ENCODE measurements at regions not wholly inside any gene's neighbourhood (a gene's known extent, or its start where the extent isn't known, plus 50 kb on each side); places are given as distances from the start of the nearest gene placed in this dataset.

DNA sequence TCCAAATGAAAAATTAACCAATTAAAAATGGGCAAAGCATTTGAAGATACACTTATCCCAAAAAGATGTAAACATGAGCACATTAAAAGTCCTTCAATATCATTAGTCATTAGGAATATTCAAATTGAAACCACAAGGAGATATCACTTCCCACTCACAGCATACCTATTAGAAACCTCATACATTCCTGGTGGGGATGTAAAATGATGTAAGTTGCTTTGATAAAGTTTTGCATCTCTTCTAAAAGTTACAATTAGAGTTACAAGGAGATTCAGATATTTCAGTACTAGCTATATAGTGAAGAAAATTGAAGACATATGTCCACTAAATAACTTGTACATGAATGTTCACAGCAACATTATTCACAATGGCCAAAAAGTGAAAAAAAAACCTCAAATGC is 1109.3 kb upstream of the LCORL start:
- intact Hi-C loops (cut with DNase I; ENCODE audit: low total_unique reads) = no loop called here
- DNase-seq = no peak
- no peak overlapping the region for H3K4me3 ChIP-seq
- H3K9me3 ChIP-seq = no peaks in the 10 kb centered on the region
- H3K27me3 ChIP-seq = no peaks in the 10 kb centered on the region
- no peak for TF ChIP-seq EP300 (IDR thresholded peaks at IDR 0.05)
- no peak for TF ChIP-seq POLR2A (IDR thresholded peaks at IDR 0.05)
- TF ChIP-seq, protein P1, sequence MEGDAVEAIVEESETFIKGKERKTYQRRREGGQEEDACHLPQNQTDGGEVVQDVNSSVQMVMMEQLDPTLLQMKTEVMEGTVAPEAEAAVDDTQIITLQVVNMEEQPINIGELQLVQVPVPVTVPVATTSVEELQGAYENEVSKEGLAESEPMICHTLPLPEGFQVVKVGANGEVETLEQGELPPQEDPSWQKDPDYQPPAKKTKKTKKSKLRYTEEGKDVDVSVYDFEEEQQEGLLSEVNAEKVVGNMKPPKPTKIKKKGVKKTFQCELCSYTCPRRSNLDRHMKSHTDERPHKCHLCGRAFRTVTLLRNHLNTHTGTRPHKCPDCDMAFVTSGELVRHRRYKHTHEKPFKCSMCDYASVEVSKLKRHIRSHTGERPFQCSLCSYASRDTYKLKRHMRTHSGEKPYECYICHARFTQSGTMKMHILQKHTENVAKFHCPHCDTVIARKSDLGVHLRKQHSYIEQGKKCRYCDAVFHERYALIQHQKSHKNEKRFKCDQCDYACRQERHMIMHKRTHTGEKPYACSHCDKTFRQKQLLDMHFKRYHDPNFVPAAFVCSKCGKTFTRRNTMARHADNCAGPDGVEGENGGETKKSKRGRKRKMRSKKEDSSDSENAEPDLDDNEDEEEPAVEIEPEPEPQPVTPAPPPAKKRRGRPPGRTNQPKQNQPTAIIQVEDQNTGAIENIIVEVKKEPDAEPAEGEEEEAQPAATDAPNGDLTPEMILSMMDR (IDR thresholded peaks at IDR 0.05) = no peak
- no peak for TF ChIP-seq POLR2AphosphoS5 (IDR thresholded peaks at IDR 0.05)
- no peaks in the 10 kb centered on the region for H3K4me1 ChIP-seq
- H3K27ac ChIP-seq = no peak overlapping the region
- no peaks in the 10 kb centered on the region for H3K36me3 ChIP-seq

- TF ChIP-seq EP300 (IDR thresholded peaks at IDR 0.05) (no peak), POLR2AphosphoS5 (IDR thresholded peaks at IDR 0.05) (no peak), POLR2A (IDR thresholded peaks at IDR 0.05) (no peak)
- TF ChIP-seq, protein P1 (IDR thresholded peaks at IDR 0.05) = no peak
- Histone ChIP-seq H3K36me3 (no peaks in the 10 kb centered on the region), H3K4me3 (no peak overlapping the region), H3K9me3 (no peaks in the 10 kb centered on the region), H3K4me1 (no peaks in the 10 kb centered on the region), H3K27ac (no peak overlapping the region), H3K27me3 (no peaks in the 10 kb centered on the region)
- no peak for DNase-seq
- intact Hi-C loops (cut with DNase I; ENCODE audit: low total_unique reads) = no loop called here
- WGBS, 5 donors = 75 to 85% (median 81%) methylated on average over 1 of the region's 1 CpG
Measured at GRCh38 chr4:19128176-19128575, 1106.6 kb upstream of the LCORL start.

DNA sequence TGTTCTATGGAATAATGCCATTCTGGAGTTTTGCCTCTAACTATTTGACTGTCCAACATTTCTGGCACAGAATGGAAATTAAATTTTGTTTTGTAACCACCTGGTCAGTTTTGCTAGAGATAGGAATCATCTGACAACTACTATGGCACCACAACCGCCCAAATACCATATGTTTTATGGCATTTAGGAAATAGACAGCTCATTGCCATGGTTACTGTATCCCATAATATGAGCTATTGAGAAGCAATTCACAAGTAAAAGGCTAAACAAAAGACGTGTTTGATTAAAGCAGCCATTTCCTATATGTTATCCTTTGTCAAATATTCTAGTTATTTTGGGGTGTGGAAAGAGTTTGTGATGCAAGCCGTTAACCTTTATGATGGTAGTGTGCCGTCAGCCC is 1105.3 kb upstream of the LCORL start:
- no peak for DNase-seq
- no peaks in the 10 kb centered on the region for H3K27me3 ChIP-seq
- H3K36me3 ChIP-seq = no peaks in the 10 kb centered on the region
- TF ChIP-seq POLR2AphosphoS5 (IDR thresholded peaks at IDR 0.05) = no peak
- no peak for TF ChIP-seq EP300 (IDR thresholded peaks at IDR 0.05)
- TF ChIP-seq, protein P1 (IDR thresholded peaks at IDR 0.05) = no peak
- intact Hi-C loops (cut with DNase I; ENCODE audit: low total_unique reads) = no loop called here
- no peak overlapping the region for H3K4me3 ChIP-seq
- 74 to 82% (median 77%) methylated on average over 4 of the region's 4 CpGs for WGBS, 5 donors
- H3K9me3 ChIP-seq = no peaks in the 10 kb centered on the region
- no peak overlapping the region for H3K27ac ChIP-seq
- H3K4me1 ChIP-seq = no peaks in the 10 kb centered on the region

- Histone ChIP-seq H3K27ac (no peak overlapping the region), H3K4me3 (no peak overlapping the region), H3K9me3 (no peaks in the 10 kb centered on the region), H3K27me3 (no peaks in the 10 kb centered on the region), H3K36me3 (no peaks in the 10 kb centered on the region), H3K4me1 (no peaks in the 10 kb centered on the region)
- 75 to 83% (median 79%) methylated on average over 4 of the region's 4 CpGs for WGBS, 5 donors
- no peak for DNase-seq
- intact Hi-C loops (cut with DNase I; ENCODE audit: low total_unique reads) = no loop called here
- TF ChIP-seq EP300 (IDR thresholded peaks at IDR 0.05) (no peak), POLR2AphosphoS5 (IDR thresholded peaks at IDR 0.05) (no peak), POLR2A (IDR thresholded peaks at IDR 0.05) (no peak)
Measured at GRCh38 chr4:19123681-19124080, 1102.1 kb upstream of the LCORL start.

DNA sequence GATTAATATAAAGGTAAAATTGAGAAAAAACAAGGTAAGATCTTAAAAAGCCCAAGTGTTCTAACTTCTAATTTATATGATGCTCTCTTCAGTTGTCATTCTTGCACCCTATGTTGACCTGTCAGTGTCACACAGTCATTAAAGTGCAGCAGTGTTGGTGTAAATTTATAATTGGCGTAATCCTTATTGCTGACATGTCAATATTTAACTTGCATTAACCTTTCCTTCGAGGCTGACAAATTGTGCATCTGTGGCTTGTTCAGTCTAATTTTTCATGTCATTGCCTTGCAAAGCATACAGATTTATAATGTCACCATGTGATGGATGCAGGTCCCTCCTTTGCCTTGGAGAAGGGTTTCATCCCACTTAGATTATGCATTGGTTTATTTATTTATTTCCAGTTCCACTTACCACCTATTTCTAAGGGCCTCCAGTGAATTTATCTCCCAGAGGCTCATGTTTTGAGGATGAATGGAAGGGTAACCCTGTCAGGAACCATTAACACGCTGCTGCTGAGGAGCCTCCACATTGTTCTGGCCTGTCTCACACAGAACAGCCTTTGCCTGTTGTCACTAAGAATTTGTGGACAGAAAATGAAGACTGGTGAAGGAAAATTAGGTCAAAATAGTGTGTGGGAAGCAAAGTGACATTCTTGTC is 1098.5 kb upstream of the LCORL start:
- 58 to 77% (median 71%) methylated on average over 3 of the region's 3 CpGs for WGBS, 5 donors
- intact Hi-C loops (cut with DNase I; ENCODE audit: low total_unique reads) = no loop called here
- H3K9me3 ChIP-seq = no peaks in the 10 kb centered on the region
- no peaks in the 10 kb centered on the region for H3K36me3 ChIP-seq
- H3K4me1 ChIP-seq = no peaks in the 10 kb centered on the region
- no peak for DNase-seq
- no peak overlapping the region for H3K4me3 ChIP-seq
- TF ChIP-seq POLR2AphosphoS5 (IDR thresholded peaks at IDR 0.05) (no peak), EP300 (IDR thresholded peaks at IDR 0.05) (no peak), POLR2A (IDR thresholded peaks at IDR 0.05) (no peak)
- TF ChIP-seq, protein P1 (IDR thresholded peaks at IDR 0.05) = no peak
- H3K27me3 ChIP-seq = no peaks in the 10 kb centered on the region
- H3K27ac ChIP-seq = no peak overlapping the region
